Endothelial cell of umbilical vein (primary cell): ENCODE measurements at regions not wholly inside any gene's neighbourhood (a gene's known extent, or its start where the extent isn't known, plus 50 kb on each side); places are given as distances from the start of the nearest gene placed in this dataset.

ENCODE experiments used
- BruUV-seq: library from RNA; stranded (reverse); fragments of 400-500 nt; replicated peaks from 2 replicates; lab custom pipeline; 2021; lab: Mats Ljungman, UMichigan
- CTCF ChIA-PET: fragments of 300-600, 350-600 bp; sonication (Branson Sonifier 250); formaldehyde crosslinking; loops from one replicate; lab custom pipeline; 2021; ENCODE audit warnings: antibody characterized with exemption, inconsistent platforms; lab: Charles Lee
- POLR2A ChIA-PET: fragments of 300-600, 350-600 bp; sonication (Branson Sonifier 250); formaldehyde crosslinking; loops from one replicate; lab custom pipeline; 2021; ENCODE audit warnings: antibody characterized with exemption, inconsistent platforms; lab: Charles Lee
- DNase-seq: peaks from one replicate; pipeline ENCODE4 v3.0.0-alpha.2; 2011; ENCODE audit warnings: low read depth, low spot score
- FAIRE-seq: peaks from 2 replicates; lab custom pipeline; 2011; peaks lifted over from hg19 to GRCh38; lab: Jason Lieb, UNC
- H2AFZ ChIP-seq: 2 replicates; pipeline ENCODE4 v1.6.0; 2012; ENCODE audit warnings: low read depth, low read length, control low read depth, inconsistent platforms
- H3K27ac ChIP-seq: 2 replicates; pipeline ENCODE4 v1.5.1; 2011; ENCODE audit warnings: low read depth, mild to moderate bottlenecking, control low read depth, low read length, moderate library complexity; ENCODE audit not compliant: insufficient read depth
- H3K27me3 ChIP-seq, 2 experiments: 2 replicates each; pipeline versions ENCODE4 v1.6.0 to v1.6.1; 2011; ENCODE audit warnings: low read length in 2 of 2, mixed read lengths in 1 of 2; ENCODE audit not compliant: control insufficient read depth in 2 of 2, insufficient read depth in 2 of 2
- H3K36me3 ChIP-seq, 2 experiments: 2 replicates in 1 of 2; 3 replicates in 1 of 2; pipeline ENCODE4 v1.5.1; 2011; ENCODE audit warnings: low read length in 2 of 2, mild to moderate bottlenecking in 1 of 2, moderate library complexity in 1 of 2; ENCODE audit not compliant: control insufficient read depth in 2 of 2, insufficient read depth in 2 of 2; ENCODE audit errors: extremely low read depth in 1 of 2
- H3K4me1 ChIP-seq: 3 replicates; pipeline ENCODE4 v1.5.1; 2011; ENCODE audit warnings: mild to moderate bottlenecking, low read length; ENCODE audit not compliant: control insufficient read depth, insufficient read depth; ENCODE audit errors: extremely low read depth
- H3K4me2 ChIP-seq: 2 replicates; pipeline ENCODE4 v1.6.1; 2011; ENCODE audit warnings: low read length, control low read depth, mixed read lengths; ENCODE audit not compliant: insufficient read depth
- H3K4me3 ChIP-seq, 3 experiments: fragments of 200-600 bp in 1 of 3; sonication (generic), shearing (Covaris generic) in 1 of 3; replicated peaks in 1 of 3; 2 replicates each; pipeline ENCODE4 v1.5.1; 2011 to 2016; ENCODE audit warnings: control low read depth in 3 of 3, low read length in 3 of 3, mild to moderate bottlenecking in 2 of 3, inconsistent platforms in 1 of 3, low read depth in 1 of 3, moderate library complexity in 1 of 3; ENCODE audit not compliant: insufficient read depth in 1 of 3
- H3K79me2 ChIP-seq: 2 replicates; pipeline ENCODE4 v1.6.0; 2012; ENCODE audit warnings: low read length, inconsistent platforms; ENCODE audit not compliant: control insufficient read depth, insufficient read depth
- H3K9ac ChIP-seq: replicated peaks from 2 replicates; pipeline ENCODE3; 2011; ENCODE audit warnings: low read length, control low read depth; ENCODE audit not compliant: insufficient read depth; ENCODE audit errors: extremely low read depth
- H3K9me1 ChIP-seq: replicated peaks from 3 replicates; pipeline ENCODE4 v1.6.0; 2011; ENCODE audit warnings: mild to moderate bottlenecking, low read length; ENCODE audit not compliant: control insufficient read depth, insufficient read depth; ENCODE audit errors: extremely low read depth
- H3K9me3 ChIP-seq: replicated peaks from 2 replicates; pipeline ENCODE4 v1.5.1; 2012; ENCODE audit warnings: low read length, inconsistent platforms; ENCODE audit not compliant: control insufficient read depth, insufficient read depth
- H4K20me1 ChIP-seq: replicated peaks from 2 replicates; pipeline ENCODE3; 2011; ENCODE audit warnings: mild to moderate bottlenecking, low read length; ENCODE audit not compliant: control insufficient read depth, insufficient read depth; ENCODE audit errors: extremely low read depth
- CTCF ChIP-seq, 2 donors: IDR thresholded peaks; 1 replicate in 1 of 2; 2 replicates in 1 of 2; pipeline ENCODE4 v1.5.1; 2011; ENCODE audit warnings: low read length in 2 of 2, mild to moderate bottlenecking in 2 of 2, moderate library complexity in 2 of 2, control low read depth in 1 of 2, inconsistent platforms in 1 of 2, low read depth in 1 of 2; ENCODE audit not compliant: insufficient read depth in 1 of 2; ENCODE audit errors: extremely low read depth in 1 of 2
- EZH2 ChIP-seq: IDR thresholded peaks from 2 replicates; pipeline ENCODE4 v1.6.1; 2012; ENCODE audit warnings: borderline replicate concordance, low read depth, mild to moderate bottlenecking, moderate library complexity, low read length, inconsistent platforms; ENCODE audit not compliant: severe bottlenecking
- FOS ChIP-seq: IDR thresholded peaks from 2 replicates; pipeline ENCODE4 v1.6.1; 2011; ENCODE audit warnings: mild to moderate bottlenecking, low read length, moderate library complexity, borderline replicate concordance; ENCODE audit not compliant: insufficient read depth
- GATA2 ChIP-seq: IDR thresholded peaks from 2 replicates; pipeline ENCODE4 v1.7.0; 2011; ENCODE audit warnings: low read depth, mild to moderate bottlenecking, moderate library complexity, mixed read lengths, low read length; ENCODE audit not compliant: insufficient read length, insufficient read depth
- JUN ChIP-seq: IDR thresholded peaks from 2 replicates; pipeline ENCODE4 v1.6.1; 2011; ENCODE audit warnings: borderline replicate concordance, low read depth; ENCODE audit not compliant: insufficient read length, insufficient read depth
- MAX ChIP-seq: IDR thresholded peaks from 2 replicates; pipeline ENCODE4 v1.6.1; 2011; ENCODE audit not compliant: insufficient read depth, insufficient read length
- MYC ChIP-seq: IDR thresholded peaks from one replicate; pipeline ENCODE4 v1.6.1; 2011; ENCODE audit warnings: mild to moderate bottlenecking, low read depth, low read length
- POLR2A ChIP-seq: IDR thresholded peaks from 2 replicates; pipeline ENCODE4 v1.6.1; 2012; ENCODE audit warnings: low read depth, mild to moderate bottlenecking, control low read depth, low read length
- POLR2AphosphoS5 ChIP-seq: IDR thresholded peaks from 2 replicates; pipeline ENCODE4 v1.6.1; 2012; ENCODE audit warnings: low read depth, mild to moderate bottlenecking, control low read depth, low read length, moderate library complexity; ENCODE audit not compliant: insufficient read depth
- dilution Hi-C: fragments of 300-500 bp; cut with MboI; formaldehyde crosslinking; loops from one replicate; pipeline ENCODE4 v1.15.0; 2019; ENCODE audit warnings: low sequenced_read_pairs; ENCODE audit not compliant: extremely low pct_ligation_motif_present
- intact Hi-C: fragments of 100-400 bp; cut with micrococcal nuclease; formaldehyde crosslinking; loops from one replicate; pipeline ENCODE4 v1.10.0; 2022

- POLR2A ChIA-PET, result no interaction called here
- intact Hi-C loops (no loop called here), dilution Hi-C loops (no loop called here)
- CTCF ChIA-PET, result interaction anchor here (3.7 kb wide), 1 partner anchor 685 kb away, joined by 99 read pairs; no protein-coding TSS in a partner anchor
- H3K9ac ChIP-seq, result no peak overlapping the region
- H4K20me1 ChIP-seq, result no peaks in the 10 kb centered on the region
- no peaks in the 10 kb centered on the region for H3K36me3 ChIP-seq
- DNase-seq (no peak), FAIRE-seq (no peak)
- H3K4me2 ChIP-seq, result no peak overlapping the region
- no peak overlapping the region for H3K27ac ChIP-seq
- H3K4me3 ChIP-seq, result no peak overlapping the region
- no peaks in the 10 kb centered on the region for H3K9me1 ChIP-seq
- no peaks in the 10 kb centered on the region for H3K4me1 ChIP-seq
- H2AFZ ChIP-seq, result no peak overlapping the region
- H3K27me3 ChIP-seq, result no peaks in the 10 kb centered on the region
- no peaks in the 10 kb centered on the region for H3K79me2 ChIP-seq
- H3K9me3 ChIP-seq, result no peaks in the 10 kb centered on the region
- no TSS peak for BruUV-seq
- TF ChIP-seq POLR2A (no peak), FOS (no peak), MAX (no peak), JUN (no peak), GATA2 (no peak), POLR2AphosphoS5 (no peak), EZH2 (no peak)
Measured at GRCh38 chr6:48474136-48474535, 363.1 kb upstream of the PTCHD4 start.

- POLR2A ChIA-PET, result no interaction called here
Measured at GRCh38 chr6:48472535-48472934, 361.5 kb upstream of the PTCHD4 start.

More at GRCh38 chr6:48472535-48472934, 361.5 kb upstream of the PTCHD4 start:
- Histone ChIP-seq H3K27ac (no peak overlapping the region), H3K27me3 (no peaks in the 10 kb centered on the region), H3K9ac (no peak overlapping the region), H3K36me3 (no peaks in the 10 kb centered on the region), H4K20me1 (no peaks in the 10 kb centered on the region), H3K4me1 (no peaks in the 10 kb centered on the region), H2AFZ (no peak overlapping the region), H3K4me2 (no peak overlapping the region), H3K9me3 (no peaks in the 10 kb centered on the region), H3K9me1 (no peaks in the 10 kb centered on the region), H3K79me2 (no peaks in the 10 kb centered on the region), H3K4me3 (no peak overlapping the region)
- BruUV-seq, result no TSS peak
- CTCF ChIA-PET, result interaction anchor here (0.7 to 1.6 kb wide), 3 partner anchors 19 to 684 kb away, joined by 3 to 4 read pairs (median 3); no protein-coding TSS in a partner anchor
- DNase-seq, result no peak
- dilution Hi-C loops (no loop called here), intact Hi-C loops (no loop called here)
- FAIRE-seq, result no peak
- TF ChIP-seq MYC (no peak), JUN (no peak), POLR2A (no peak), MAX (no peak), POLR2AphosphoS5 (no peak), EZH2 (no peak), FOS (no peak), GATA2 (no peak), CTCF (IDR thresholded peaks at IDR 0.05; ENCODE audit: extremely low read depth in 1 of 2, insufficient read depth in 1 of 2, low read depth in 1 of 2, low read length in 2 of 2) (no peak)
